VCaP (cell line): ENCODE measurements at regions not wholly inside any gene's neighbourhood (a gene's known extent, or its start where the extent isn't known, plus 50 kb on each side); places are given as distances from the start of the nearest gene placed in this dataset.
A peak's percentile ranks its signal among the peaks of the same experiment; 100 is the strongest.

Source experiments
- H3K27ac ChIP-seq: fragments of 450-650 bp; 2 replicates; pipeline ENCODE4 v1.5.1; 2017
- TF ChIP-seq, protein P1 (sequence below): fragments of 450-650 bp; conservative IDR thresholded peaks from 2 replicates; pipeline ENCODE4 v1.5.1; 2017; ENCODE audit warnings: mild to moderate bottlenecking, moderate library complexity

GRCh38 chr10:2990764-2991163 lies 76.6 kb upstream of the PFKP start:
- no peak overlapping the region for H3K27ac ChIP-seq

DNA sequence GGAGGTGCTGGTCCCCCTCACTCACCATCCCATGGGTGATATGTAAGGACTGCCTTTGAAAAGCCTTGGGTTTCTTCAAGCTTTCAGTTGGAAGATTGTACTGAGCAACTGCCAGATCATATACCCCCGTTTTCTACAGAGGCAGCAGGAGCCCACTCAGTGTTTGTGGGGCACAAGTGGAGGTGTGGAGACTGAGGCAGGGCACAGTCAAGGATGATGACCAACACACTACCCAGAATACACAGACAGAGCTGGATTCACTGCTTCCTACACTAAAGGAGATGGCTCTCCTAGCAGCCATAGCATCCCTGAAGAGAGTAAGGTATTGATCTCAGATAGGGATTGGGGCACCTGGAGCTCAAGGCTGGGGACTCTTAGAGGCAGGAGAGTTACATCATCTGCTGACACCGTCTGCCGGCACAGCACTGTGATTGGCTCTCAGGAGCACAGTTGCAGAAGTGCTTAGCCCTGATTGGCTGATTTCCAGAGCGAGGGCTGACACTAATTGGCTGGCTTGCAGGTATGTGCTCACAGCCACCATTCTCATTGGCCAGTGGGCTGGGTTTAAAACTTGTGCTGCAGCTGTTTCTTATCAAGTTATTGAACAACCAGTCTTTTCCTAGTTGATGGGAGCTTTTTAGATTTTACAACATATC lies 77.9 kb upstream of the PFKP start:
- H3K27ac ChIP-seq = no peak overlapping the region
- TF ChIP-seq, protein P1, sequence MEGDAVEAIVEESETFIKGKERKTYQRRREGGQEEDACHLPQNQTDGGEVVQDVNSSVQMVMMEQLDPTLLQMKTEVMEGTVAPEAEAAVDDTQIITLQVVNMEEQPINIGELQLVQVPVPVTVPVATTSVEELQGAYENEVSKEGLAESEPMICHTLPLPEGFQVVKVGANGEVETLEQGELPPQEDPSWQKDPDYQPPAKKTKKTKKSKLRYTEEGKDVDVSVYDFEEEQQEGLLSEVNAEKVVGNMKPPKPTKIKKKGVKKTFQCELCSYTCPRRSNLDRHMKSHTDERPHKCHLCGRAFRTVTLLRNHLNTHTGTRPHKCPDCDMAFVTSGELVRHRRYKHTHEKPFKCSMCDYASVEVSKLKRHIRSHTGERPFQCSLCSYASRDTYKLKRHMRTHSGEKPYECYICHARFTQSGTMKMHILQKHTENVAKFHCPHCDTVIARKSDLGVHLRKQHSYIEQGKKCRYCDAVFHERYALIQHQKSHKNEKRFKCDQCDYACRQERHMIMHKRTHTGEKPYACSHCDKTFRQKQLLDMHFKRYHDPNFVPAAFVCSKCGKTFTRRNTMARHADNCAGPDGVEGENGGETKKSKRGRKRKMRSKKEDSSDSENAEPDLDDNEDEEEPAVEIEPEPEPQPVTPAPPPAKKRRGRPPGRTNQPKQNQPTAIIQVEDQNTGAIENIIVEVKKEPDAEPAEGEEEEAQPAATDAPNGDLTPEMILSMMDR = no peak

More at GRCh38 chr10:2990764-2991163, 76.6 kb upstream of the PFKP start:
- TF ChIP-seq, protein P1 = no peak

- TF ChIP-seq, protein P1 = no peak
Measured at GRCh38 chr10:2987185-2987768, 80.1 kb upstream of the PFKP start.

DNA sequence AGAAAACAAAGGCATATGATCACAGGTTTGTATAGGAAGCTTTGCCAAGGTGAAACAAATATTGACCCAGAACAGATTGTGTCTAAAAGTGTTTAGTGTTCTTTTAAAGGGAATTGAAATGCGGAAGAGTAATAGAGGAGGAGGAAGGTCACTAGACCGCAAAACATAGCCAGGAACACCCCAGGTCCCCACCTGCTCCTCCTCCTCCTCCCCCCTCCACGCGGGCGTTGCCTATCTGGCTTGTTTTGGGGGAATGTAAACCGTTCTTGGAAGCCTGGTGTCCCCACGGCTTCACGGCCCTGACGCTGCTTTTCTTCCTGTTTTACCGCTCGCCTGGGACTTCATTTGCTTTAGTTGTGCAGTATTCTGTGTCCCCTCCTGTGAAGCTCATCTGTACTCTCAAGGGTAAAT lies 81.0 kb upstream of the PFKP start:
- TF ChIP-seq, protein P1 = no peak
- peak overlapping the region; percentile 91 for H3K27ac ChIP-seq

More at GRCh38 chr10:2987185-2987768, 80.1 kb upstream of the PFKP start:
- peak overlapping the region; percentile 91 for H3K27ac ChIP-seq

- TF ChIP-seq, protein P1 = no peak
- peak overlapping the region; percentile 91 for H3K27ac ChIP-seq
Measured at GRCh38 chr10:2985729-2986232, 81.6 kb upstream of the PFKP start.

- H3K27ac ChIP-seq = peak overlapping the region; percentile 91; the same call in 1 of the 2 replicates
- TF ChIP-seq, protein P1 = no peak
Measured at GRCh38 chr10:2984682-2985081, 82.7 kb upstream of the PFKP start.

DNA sequence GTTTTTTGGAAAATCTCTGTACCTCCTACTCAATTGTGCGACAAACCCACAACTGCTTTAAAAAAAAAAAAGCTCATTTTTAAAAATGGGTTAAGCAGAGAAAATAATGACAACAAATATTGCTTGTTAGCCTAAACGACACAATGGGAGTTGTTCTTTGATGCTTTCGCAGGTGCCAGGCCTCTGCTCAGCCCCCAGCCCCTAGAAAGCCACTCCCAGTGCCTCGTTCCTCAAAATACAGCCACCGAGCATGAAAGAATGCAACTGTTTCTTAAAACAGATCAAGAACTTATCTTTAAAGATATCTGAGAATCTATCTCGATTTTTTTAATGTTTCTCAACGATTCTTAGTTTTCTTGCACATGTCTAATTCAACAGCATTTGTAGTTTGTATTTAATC lies 85.2 kb upstream of the PFKP start:
- TF ChIP-seq, protein P1 = no peak
- H3K27ac ChIP-seq = no peak overlapping the region
